ENCODE measurements at regions not wholly inside any gene's neighbourhood (a gene's known extent, or its start where the extent isn't known, plus 50 kb on each side); places are given as distances from the start of the nearest gene placed in this dataset.
"Not testable (repeated sequence)": the region's sequence is repeated elsewhere in the genome, so short reads cannot be mapped to it uniquely, and the experiment has no call there.

GRCh38 chr9:115814081-115814480 is 339.5 kb upstream of the PAPPA start:
- no peak overlapping the region for H3K27ac ChIP-seq
- no peaks in the 10 kb centered on the region for H3K27me3 ChIP-seq
- TF ChIP-seq, protein P1, sequence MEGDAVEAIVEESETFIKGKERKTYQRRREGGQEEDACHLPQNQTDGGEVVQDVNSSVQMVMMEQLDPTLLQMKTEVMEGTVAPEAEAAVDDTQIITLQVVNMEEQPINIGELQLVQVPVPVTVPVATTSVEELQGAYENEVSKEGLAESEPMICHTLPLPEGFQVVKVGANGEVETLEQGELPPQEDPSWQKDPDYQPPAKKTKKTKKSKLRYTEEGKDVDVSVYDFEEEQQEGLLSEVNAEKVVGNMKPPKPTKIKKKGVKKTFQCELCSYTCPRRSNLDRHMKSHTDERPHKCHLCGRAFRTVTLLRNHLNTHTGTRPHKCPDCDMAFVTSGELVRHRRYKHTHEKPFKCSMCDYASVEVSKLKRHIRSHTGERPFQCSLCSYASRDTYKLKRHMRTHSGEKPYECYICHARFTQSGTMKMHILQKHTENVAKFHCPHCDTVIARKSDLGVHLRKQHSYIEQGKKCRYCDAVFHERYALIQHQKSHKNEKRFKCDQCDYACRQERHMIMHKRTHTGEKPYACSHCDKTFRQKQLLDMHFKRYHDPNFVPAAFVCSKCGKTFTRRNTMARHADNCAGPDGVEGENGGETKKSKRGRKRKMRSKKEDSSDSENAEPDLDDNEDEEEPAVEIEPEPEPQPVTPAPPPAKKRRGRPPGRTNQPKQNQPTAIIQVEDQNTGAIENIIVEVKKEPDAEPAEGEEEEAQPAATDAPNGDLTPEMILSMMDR (IDR thresholded peaks at IDR 0.05) = no peak
- TF ChIP-seq POLR2AphosphoS5 (IDR thresholded peaks at IDR 0.05) = no peak
- no peak for TF ChIP-seq POLR2A (IDR thresholded peaks at IDR 0.05)
- TF ChIP-seq EP300 (IDR thresholded peaks at IDR 0.05) = no peak
- 89 to 97% methylated on average over 1 of the region's 1 CpG for WGBS, 2 donors
- no peak for ATAC-seq (ENCODE audit: low FRiP score in 2 of 2)
- H3K9me3 ChIP-seq = no peaks in the 10 kb centered on the region
- no peak overlapping the region for H3K4me3 ChIP-seq
- no peaks in the 10 kb centered on the region for H3K4me1 ChIP-seq
- H3K36me3 ChIP-seq = no peaks in the 10 kb centered on the region
- no peak for DNase-seq

DNA sequence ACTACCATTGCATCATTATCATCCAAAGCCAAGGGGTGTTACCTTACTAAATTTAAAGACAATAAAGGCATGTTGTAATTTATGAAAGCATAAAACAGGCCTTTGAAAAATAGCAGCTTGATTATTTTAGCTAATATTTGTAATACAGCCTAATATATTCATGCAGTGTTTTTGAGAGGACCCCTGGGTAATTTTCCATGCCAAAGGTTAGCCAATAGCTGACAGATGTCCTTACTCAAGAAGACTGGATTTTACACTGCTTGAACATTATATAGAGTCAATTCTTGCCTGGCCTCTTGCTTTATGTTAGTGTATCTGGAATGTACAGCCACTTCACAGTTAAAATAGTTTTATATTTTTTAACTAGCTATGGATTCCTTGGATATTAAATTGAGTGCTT is 337.8 kb upstream of the PAPPA start:
- Histone ChIP-seq H3K27ac (no peak overlapping the region), H3K27me3 (no peaks in the 10 kb centered on the region), H3K4me1 (no peaks in the 10 kb centered on the region), H3K4me3 (no peak overlapping the region), H3K36me3 (no peaks in the 10 kb centered on the region), H3K9me3 (no peaks in the 10 kb centered on the region)
- ATAC-seq (ENCODE audit: low FRiP score in 2 of 2) (no peak), DNase-seq (no peak)
- TF ChIP-seq, protein P1 (IDR thresholded peaks at IDR 0.05) = no peak

GRCh38 chr9:115818651-115819050 is 334.9 kb upstream of the PAPPA start:
- H3K27ac ChIP-seq; ATAC-seq (ENCODE audit: low FRiP score in 2 of 2); DNase-seq; H3K36me3 ChIP-seq; H3K9me3 ChIP-seq; H3K27me3 ChIP-seq; H3K4me1 ChIP-seq; H3K4me3 ChIP-seq: not testable (repeated sequence)
- 90 to 98% methylated on average over 2 of the region's 2 CpGs for WGBS, 2 donors

DNA sequence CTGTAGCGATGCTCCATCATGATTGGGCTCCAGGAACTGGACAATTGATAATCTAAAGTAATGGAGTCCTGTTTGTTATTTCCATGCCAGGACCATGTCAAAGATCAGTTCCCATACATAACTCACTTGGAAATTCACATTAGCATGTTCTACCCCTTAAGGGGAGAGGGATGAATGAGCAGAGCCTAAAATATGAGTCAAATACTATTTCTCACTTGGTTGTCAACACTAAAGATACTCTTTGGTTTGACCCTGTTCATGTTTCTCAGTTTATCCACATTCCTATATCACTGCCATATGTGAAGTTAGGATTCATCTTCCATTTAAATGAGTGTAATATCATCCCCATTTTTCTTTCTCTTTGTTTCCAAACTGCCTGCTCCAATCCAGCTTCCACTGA is 321.6 kb upstream of the PAPPA start:
- Histone ChIP-seq H3K4me1 (no peaks in the 10 kb centered on the region), H3K27ac (no peak overlapping the region), H3K4me3 (no peak overlapping the region), H3K36me3 (no peaks in the 10 kb centered on the region), H3K27me3 (no peaks in the 10 kb centered on the region), H3K9me3 (no peaks in the 10 kb centered on the region)
- no peak for DNase-seq
- 81 to 88% methylated on average over 1 of the region's 1 CpG for WGBS, 2 donors
- TF ChIP-seq EP300 (IDR thresholded peaks at IDR 0.05) = no peak
- TF ChIP-seq, protein P1 (IDR thresholded peaks at IDR 0.05) = no peak
- TF ChIP-seq POLR2A (IDR thresholded peaks at IDR 0.05) = no peak
- TF ChIP-seq POLR2AphosphoS5 (IDR thresholded peaks at IDR 0.05) = no peak
- ATAC-seq (ENCODE audit: low FRiP score in 2 of 2) = no peak

DNA sequence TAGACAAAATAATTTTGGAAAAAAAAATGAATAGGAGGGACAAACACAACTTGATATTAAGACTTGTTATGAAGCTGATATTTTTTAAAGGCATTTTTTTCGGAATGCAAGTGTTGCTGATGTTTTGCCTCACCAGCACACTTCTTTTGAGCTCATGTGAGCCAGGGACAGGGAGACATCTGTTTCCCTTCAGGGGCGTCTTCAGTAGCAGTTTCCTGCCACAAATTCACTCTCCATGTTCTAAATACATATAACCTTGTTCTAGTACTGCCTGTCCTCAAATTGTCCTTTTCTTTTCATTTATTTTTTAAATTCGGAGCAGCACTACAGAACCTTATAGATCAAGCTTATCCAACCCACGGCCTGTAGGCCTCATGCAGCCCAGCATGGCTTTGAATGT is 316.0 kb upstream of the PAPPA start:
- DNase-seq (no peak), ATAC-seq (ENCODE audit: low FRiP score in 2 of 2) (no peak)
- H3K27me3 ChIP-seq = no peaks in the 10 kb centered on the region
- WGBS, 2 donors = 51 to 57% methylated on average over 4 of the region's 4 CpGs
- H3K4me3 ChIP-seq = no peak overlapping the region
- no peaks in the 10 kb centered on the region for H3K4me1 ChIP-seq
- TF ChIP-seq POLR2AphosphoS5 (IDR thresholded peaks at IDR 0.05) (no peak), POLR2A (IDR thresholded peaks at IDR 0.05) (no peak), EP300 (IDR thresholded peaks at IDR 0.05) (no peak)
- TF ChIP-seq, protein P1 (IDR thresholded peaks at IDR 0.05) = no peak
- H3K36me3 ChIP-seq = no peaks in the 10 kb centered on the region
- no peak overlapping the region for H3K27ac ChIP-seq
- no peaks in the 10 kb centered on the region for H3K9me3 ChIP-seq

GRCh38 chr9:115838417-115838816 is 315.2 kb upstream of the PAPPA start:
- TF ChIP-seq, protein P1 (IDR thresholded peaks at IDR 0.05) = no peak
- TF ChIP-seq POLR2A (IDR thresholded peaks at IDR 0.05) (no peak), POLR2AphosphoS5 (IDR thresholded peaks at IDR 0.05) (no peak), EP300 (IDR thresholded peaks at IDR 0.05) (no peak)
- ATAC-seq (ENCODE audit: low FRiP score in 2 of 2) (no peak), DNase-seq (no peak)
- WGBS, 2 donors = 82 to 86% methylated on average over 3 of the region's 3 CpGs
- no peaks in the 10 kb centered on the region for H3K9me3 ChIP-seq
- H3K27ac ChIP-seq = no peak overlapping the region
- no peak overlapping the region for H3K4me3 ChIP-seq
- no peaks in the 10 kb centered on the region for H3K36me3 ChIP-seq
- H3K4me1 ChIP-seq = no peaks in the 10 kb centered on the region
- no peaks in the 10 kb centered on the region for H3K27me3 ChIP-seq

DNA sequence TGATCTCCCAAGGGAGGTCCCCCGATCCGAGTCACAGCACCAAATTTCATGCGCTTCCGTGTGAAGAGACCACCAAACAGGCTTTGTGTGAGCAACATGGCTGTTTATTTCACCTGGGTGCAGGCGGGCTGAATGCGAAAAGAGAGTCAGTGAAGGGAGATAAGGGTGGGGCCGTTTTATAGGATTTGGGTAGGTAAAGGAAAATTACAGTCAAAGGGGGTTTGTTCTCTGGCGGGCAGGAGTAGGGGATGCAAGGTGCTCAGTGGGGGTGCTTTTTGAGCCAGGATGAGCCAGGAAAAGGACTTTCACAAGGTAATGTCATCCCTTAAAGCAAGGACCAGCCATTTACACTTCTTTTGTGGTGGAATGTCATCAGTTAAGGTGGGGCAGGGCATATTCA is 309.2 kb upstream of the PAPPA start:
- ATAC-seq (ENCODE audit: low FRiP score in 2 of 2) = not testable (repeated sequence)

More for the DNA sequence above, 309.2 kb upstream of the PAPPA start:
- not testable (repeated sequence) for H3K27ac ChIP-seq, H3K4me3 ChIP-seq, H3K9me3 ChIP-seq, H3K36me3 ChIP-seq, H3K27me3 ChIP-seq, H3K4me1 ChIP-seq, DNase-seq
- 84 to 86% methylated on average over 6 to 8 of the region's 8 CpGs for whole genome bisulfite sequencing, 2 donors

Data from upper lobe of left lung (tissue), 6 donors.